OCI-LY3 (cell line): ENCODE measurements at regions not wholly inside any gene's neighbourhood (a gene's known extent, or its start where the extent isn't known, plus 50 kb on each side); places are given as distances from the start of the nearest gene placed in this dataset.

Experiments
- CTCF ChIP-seq: fragments of 200-600, 300-600 bp; sonication (generic); IDR thresholded peaks from 2 replicates; pipeline ENCODE4 v1.5.1; 2014; ENCODE audit warnings: antibody characterized with exemption, low read length, low read depth
- EZH2phosphoT487 ChIP-seq: fragments of 200-600 bp; shearing (Covaris generic); IDR thresholded peaks from 2 replicates; pipeline ENCODE4 v1.6.1; 2018; ENCODE audit warnings: antibody characterized with exemption, mixed run types, low read depth

GRCh38 chr4:117817301-117817700, 217.0 kb upstream of the NDST3 start:
- TF ChIP-seq CTCF: no peak
- TF ChIP-seq EZH2phosphoT487: no peak
